Adipocyte (in vitro differentiated cells): ENCODE measurements at regions not wholly inside any gene's neighbourhood (a gene's known extent, or its start where the extent isn't known, plus 50 kb on each side); places are given as distances from the start of the nearest gene placed in this dataset.

Source experiments
- DNase-seq: peaks from one replicate; pipeline ENCODE4 v3.0.0-alpha.2; 2015; ENCODE audit warnings: low read depth
- H3K27me3 ChIP-seq: replicated peaks from 2 replicates; pipeline ENCODE4 v1.7.0; 2013; ENCODE audit warnings: mild to moderate bottlenecking, low read length, moderate library complexity; ENCODE audit not compliant: control insufficient read depth, insufficient read depth
- H3K36me3 ChIP-seq: 2 replicates; pipeline ENCODE4 v1.7.0; 2013; ENCODE audit warnings: low read length, mild to moderate bottlenecking, moderate library complexity; ENCODE audit not compliant: control insufficient read depth, insufficient read depth, severe bottlenecking
- H3K4me1 ChIP-seq: 2 replicates; pipeline ENCODE4 v1.7.0; 2013; ENCODE audit warnings: mild to moderate bottlenecking, low read length, moderate library complexity; ENCODE audit not compliant: control insufficient read depth, insufficient read depth
- H3K4me3 ChIP-seq: 2 replicates; pipeline ENCODE4 v1.7.0; 2013; ENCODE audit warnings: mild to moderate bottlenecking, low read length, moderate library complexity
- H3K9ac ChIP-seq: 2 replicates; pipeline ENCODE4 v1.7.0; 2013; ENCODE audit warnings: mild to moderate bottlenecking, low read length, moderate library complexity
- H3K9me3 ChIP-seq: 2 replicates; pipeline ENCODE4 v1.7.0; 2013; ENCODE audit warnings: mild to moderate bottlenecking, low read length, moderate library complexity; ENCODE audit not compliant: control insufficient read depth

DNA sequence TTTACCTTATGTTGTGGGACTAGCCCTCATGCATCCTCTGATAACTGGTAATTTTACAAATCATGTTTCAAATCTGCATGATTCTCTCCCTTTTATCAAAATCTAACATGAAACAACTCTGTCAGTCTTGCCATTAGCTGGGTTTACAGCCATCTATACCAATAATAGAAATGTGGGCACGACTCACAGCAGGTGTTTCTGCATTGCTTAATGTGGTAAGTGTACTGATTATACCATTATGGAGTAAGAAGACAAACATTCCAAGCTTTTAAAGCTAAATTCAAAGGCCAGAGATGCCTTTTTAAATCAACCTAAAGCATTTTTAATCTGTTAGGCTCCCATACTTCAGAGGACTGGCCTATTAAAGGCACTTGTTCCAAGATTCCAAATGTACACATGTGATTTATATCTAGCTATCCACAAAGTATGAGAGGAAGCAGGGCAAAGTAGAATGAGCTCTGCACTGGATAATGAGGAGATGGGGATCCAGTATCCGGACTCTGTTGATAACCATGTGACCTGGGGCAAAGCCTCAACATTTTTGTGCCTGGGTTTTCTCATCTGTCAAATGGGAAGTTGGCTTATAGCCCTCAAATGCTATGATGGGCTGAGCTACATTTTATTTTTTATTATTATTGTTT lies 52.3 kb upstream of the FUT8 start:
- Histone ChIP-seq H3K9me3 (no peaks in the 10 kb centered on the region), H3K36me3 (no peaks in the 10 kb centered on the region), H3K27me3 (no peaks in the 10 kb centered on the region), H3K4me1 (peaks cover 20% of the 10 kb centered on the region), H3K9ac (no peak overlapping the region), H3K4me3 (no peak overlapping the region)
- no peak for DNase-seq

- peak; percentile 72 for DNase-seq
- peaks cover 25% of the 10 kb centered on the region for H3K4me1 ChIP-seq
- no peaks in the 10 kb centered on the region for H3K27me3 ChIP-seq
- H3K9me3 ChIP-seq = no peaks in the 10 kb centered on the region
- peak overlapping the region; percentile 70 for H3K4me3 ChIP-seq
- H3K9ac ChIP-seq = peak overlapping the region; percentile 67
- H3K36me3 ChIP-seq = no peaks in the 10 kb centered on the region
These were observed 50.6 kb upstream of the FUT8 start for GRCh38 chr14:65361920-65362319.
